RWPE1 (cell line): ENCODE measurements at regions not wholly inside any gene's neighbourhood (a gene's known extent, or its start where the extent isn't known, plus 50 kb on each side); places are given as distances from the start of the nearest gene placed in this dataset.

ENCODE experiments used
- CTCF ChIA-PET: fragments of 350-600 bp; sonication (Branson Sonifier 250); formaldehyde crosslinking; extraction: SDS; loops from one replicate; lab custom pipeline; 2021; lab: Yijun Ruan, JAX
- POLR2A ChIA-PET: fragments of 400-600 bp; formaldehyde crosslinking; extraction: SDS; loops from one replicate; lab custom pipeline; 2020; ENCODE audit warnings: antibody characterized with exemption; ENCODE audit not compliant: low non-redundant PET; lab: Yijun Ruan, JAX
- DNase-seq: peaks from one replicate; pipeline ENCODE4 v3.0.0; 2012; ENCODE audit warnings: low spot score
- H3K27ac ChIP-seq: fragments of 450-650 bp; 2 replicates; pipeline ENCODE4 v1.5.1; 2017
- TF ChIP-seq, protein P1 (sequence below): fragments of 450-650 bp; conservative IDR thresholded peaks from 2 replicates; pipeline ENCODE4 v1.5.1; 2017; ENCODE audit warnings: low read depth, mild to moderate bottlenecking

DNA sequence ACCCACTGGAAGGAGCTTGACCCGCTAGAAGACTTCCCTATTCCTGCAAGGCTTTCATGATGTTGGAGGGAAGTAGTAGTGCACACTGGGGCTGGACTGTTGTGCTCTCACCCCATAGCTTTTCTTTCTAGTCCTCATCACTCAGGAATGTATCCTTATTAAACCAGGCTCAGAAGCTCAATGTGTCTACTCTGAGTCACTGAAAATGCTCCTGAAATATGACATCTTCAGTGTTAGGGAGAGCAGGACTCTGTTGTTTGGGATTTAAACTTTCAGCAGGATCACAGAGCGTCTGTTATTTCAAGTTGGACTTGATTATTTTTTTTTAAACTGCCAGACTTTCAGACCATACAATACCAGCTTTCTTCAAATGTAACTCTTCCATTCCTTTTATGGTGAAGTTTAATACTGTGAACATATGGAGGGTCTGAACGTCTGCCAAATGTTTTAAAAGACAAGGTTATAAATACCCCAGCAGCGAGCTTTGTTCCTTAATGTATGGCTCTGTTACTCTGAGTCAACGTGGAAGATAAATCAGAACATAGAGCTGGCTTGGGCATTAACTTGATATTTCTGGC, 257.5 kb downstream of the CDH11 start:
- TF ChIP-seq, protein P1, sequence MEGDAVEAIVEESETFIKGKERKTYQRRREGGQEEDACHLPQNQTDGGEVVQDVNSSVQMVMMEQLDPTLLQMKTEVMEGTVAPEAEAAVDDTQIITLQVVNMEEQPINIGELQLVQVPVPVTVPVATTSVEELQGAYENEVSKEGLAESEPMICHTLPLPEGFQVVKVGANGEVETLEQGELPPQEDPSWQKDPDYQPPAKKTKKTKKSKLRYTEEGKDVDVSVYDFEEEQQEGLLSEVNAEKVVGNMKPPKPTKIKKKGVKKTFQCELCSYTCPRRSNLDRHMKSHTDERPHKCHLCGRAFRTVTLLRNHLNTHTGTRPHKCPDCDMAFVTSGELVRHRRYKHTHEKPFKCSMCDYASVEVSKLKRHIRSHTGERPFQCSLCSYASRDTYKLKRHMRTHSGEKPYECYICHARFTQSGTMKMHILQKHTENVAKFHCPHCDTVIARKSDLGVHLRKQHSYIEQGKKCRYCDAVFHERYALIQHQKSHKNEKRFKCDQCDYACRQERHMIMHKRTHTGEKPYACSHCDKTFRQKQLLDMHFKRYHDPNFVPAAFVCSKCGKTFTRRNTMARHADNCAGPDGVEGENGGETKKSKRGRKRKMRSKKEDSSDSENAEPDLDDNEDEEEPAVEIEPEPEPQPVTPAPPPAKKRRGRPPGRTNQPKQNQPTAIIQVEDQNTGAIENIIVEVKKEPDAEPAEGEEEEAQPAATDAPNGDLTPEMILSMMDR = no peak
- ChIA-PET POLR2A (no interaction called here), CTCF (no interaction called here)
- H3K27ac ChIP-seq = no peak overlapping the region
- peak; percentile 40 for DNase-seq

DNA sequence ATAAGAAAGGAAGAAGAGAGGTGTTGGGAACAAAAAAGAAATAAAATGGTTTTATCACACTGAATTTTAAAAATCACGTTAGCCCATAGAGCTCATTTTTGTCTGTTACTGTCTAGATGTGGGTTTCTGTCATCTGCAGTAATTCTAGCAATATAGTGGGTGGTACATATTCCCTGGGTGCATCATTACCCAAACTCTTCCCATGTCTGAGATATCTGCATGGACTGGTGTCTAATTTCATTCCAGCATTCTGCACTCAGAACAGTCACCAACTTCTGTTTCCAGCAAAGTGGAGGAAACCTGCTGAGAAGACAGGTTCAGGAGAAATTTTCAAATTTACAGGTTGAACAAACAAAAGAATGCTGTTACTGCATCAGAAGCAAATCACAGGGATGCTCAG, 263.8 kb downstream of the CDH11 start:
- POLR2A ChIA-PET = no interaction called here
- CTCF ChIA-PET = no interaction called here
- DNase-seq = no peak
- no peak overlapping the region for H3K27ac ChIP-seq
- TF ChIP-seq, protein P1 = no peak

DNA sequence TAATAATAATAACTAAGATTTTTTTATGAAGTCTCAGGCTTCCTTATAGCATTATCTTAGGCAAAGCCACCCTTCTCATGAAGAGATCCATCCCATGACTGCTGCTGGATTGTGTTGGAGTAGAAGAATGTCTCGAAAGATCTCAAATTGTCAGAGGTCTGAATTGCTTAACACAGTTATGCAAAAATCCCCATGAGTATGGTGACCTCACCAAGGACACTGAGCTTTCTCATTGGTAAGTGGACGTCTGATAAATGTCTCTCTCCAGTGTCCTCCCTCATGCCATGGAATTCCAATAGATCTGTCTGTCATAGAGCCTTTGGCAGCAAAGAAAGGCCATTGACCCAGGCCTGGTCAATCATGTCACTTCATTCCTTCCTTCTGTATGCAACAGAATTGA, 264.5 kb downstream of the CDH11 start:
- POLR2A ChIA-PET = no interaction called here
- H3K27ac ChIP-seq = no peak overlapping the region
- DNase-seq = no peak
- CTCF ChIA-PET = interaction anchor here (0.7 kb wide), 1 partner anchor 1201 kb away, joined by 3 read pairs; no protein-coding TSS in a partner anchor
- TF ChIP-seq, protein P1 = no peak

DNA sequence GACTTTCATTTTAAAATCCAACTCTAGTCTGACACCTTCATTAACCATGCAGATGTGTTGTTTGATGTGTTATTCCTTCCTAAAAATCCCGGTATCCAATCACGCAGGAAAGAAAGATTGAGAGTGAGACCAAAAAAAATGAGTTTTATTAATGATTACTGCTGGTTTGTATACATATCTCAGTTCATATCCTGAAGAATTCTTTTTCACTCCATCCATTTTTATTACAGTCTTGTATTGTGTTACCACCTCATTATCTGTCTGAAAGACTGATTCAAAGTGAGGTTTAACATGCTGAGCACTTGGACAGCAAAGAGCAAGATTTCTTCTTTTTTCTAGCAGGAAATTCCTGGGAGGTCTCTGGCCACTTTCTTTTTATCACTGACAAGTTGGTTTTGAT, 268.3 kb downstream of the CDH11 start:
- no peak overlapping the region for H3K27ac ChIP-seq
- ChIA-PET CTCF (no interaction called here), POLR2A (no interaction called here)
- no peak for DNase-seq
- TF ChIP-seq, protein P1 = no peak

DNA sequence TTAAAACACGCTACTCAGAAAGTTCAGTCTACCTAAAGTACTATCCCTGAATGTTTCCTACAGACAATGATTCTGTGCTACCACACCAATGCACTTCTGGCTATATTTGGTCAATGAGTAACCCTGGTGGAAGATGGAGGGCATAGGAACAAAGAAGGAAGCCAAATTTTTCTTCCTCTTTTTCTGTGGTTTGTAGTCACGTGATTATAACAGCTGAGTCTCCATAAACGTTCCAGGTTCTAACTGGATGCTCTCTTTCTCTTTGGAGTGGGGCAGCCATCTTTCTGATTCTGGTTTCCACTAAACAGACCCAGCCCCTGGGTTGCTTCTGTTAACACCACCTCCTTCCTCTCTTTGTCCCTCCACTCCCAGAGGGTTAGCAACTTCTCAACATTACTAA, 274.9 kb downstream of the CDH11 start:
- CTCF ChIA-PET = no interaction called here
- POLR2A ChIA-PET = no interaction called here
- H3K27ac ChIP-seq = no peak overlapping the region
- TF ChIP-seq, protein P1 = no peak
- no peak for DNase-seq

DNA sequence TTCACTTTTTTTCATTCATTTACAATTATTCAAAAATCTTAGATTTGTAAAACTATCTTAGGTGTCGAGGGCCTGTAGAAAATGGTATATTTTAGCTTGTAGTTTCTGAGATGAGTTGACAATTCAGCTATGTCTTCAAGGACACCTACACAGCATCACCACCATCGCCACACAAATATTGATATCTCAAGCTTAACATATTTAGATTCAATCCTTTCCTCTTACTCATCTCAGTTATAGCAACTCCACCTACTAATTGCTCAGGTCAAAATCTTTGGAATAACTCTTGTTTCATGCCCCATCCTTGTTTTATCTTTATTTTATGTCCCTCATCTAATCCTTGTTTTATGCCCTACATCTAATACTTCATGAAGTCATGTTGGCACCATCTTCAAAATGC, 276.8 kb downstream of the CDH11 start:
- POLR2A ChIA-PET = no interaction called here
- TF ChIP-seq, protein P1 = no peak
- H3K27ac ChIP-seq = no peak overlapping the region
- CTCF ChIA-PET = no interaction called here
- DNase-seq = no peak
